Neural cell (in vitro differentiated cells): ENCODE measurements at regions not wholly inside any gene's neighbourhood (a gene's known extent, or its start where the extent isn't known, plus 50 kb on each side); places are given as distances from the start of the nearest gene placed in this dataset.

Experiments used
- H2AFZ ChIP-seq: fragments of 200-600, 300-800 bp; sonication (generic), shearing (Covaris generic); 2 replicates; pipeline ENCODE4 v1.6.0; 2014; ENCODE audit warnings: low read depth, mild to moderate bottlenecking, antibody characterized with exemption, low read length, moderate library complexity
- H3F3A ChIP-seq: fragments of 200-600 bp; shearing (Covaris generic); 2 replicates; pipeline ENCODE4 v1.6.1; 2016; ENCODE audit warnings: mild to moderate bottlenecking, moderate library complexity, mixed read lengths, antibody characterized with exemption, low read length; ENCODE audit not compliant: insufficient read depth, poor library complexity, severe bottlenecking
- H3K27ac ChIP-seq: fragments of 200-600, 300-800 bp; sonication (generic), shearing (Covaris generic); 2 replicates; pipeline ENCODE4 v1.5.1; 2014; ENCODE audit warnings: mild to moderate bottlenecking, low read length, moderate library complexity
- H3K27me3 ChIP-seq: fragments of 300-800, 200-600 bp; sonication (generic), shearing (Covaris generic); 2 replicates; pipeline ENCODE4 v1.6.0; 2014; ENCODE audit warnings: mild to moderate bottlenecking, low read depth, low read length, moderate library complexity; ENCODE audit not compliant: insufficient read depth
- H3K36me3 ChIP-seq: fragments of 300-800, 200-600 bp; sonication (generic), shearing (Covaris generic); 2 replicates; pipeline ENCODE4 v1.5.1; 2014; ENCODE audit warnings: mild to moderate bottlenecking, antibody characterized with exemption, low read length, moderate library complexity; ENCODE audit not compliant: insufficient read depth
- H3K4me2 ChIP-seq: fragments of 300-800, 200-600 bp; sonication (generic), shearing (Covaris generic); 2 replicates; pipeline ENCODE4 v1.6.0; 2014; ENCODE audit warnings: mild to moderate bottlenecking, low read length
- H3K4me3 ChIP-seq: fragments of 300-800, 200-600 bp; sonication (generic), shearing (Covaris generic); 2 replicates; pipeline ENCODE4 v1.5.1; 2014; ENCODE audit warnings: mild to moderate bottlenecking, low read length, moderate library complexity
- H3K79me2 ChIP-seq: fragments of 200-600 bp; shearing (Covaris generic); replicated peaks from 2 replicates; pipeline ENCODE4 v1.6.0; 2014; ENCODE audit warnings: mild to moderate bottlenecking, low read length, moderate library complexity; ENCODE audit not compliant: insufficient read depth
- H3K9ac ChIP-seq: fragments of 300-800, 200-600 bp; sonication (generic), shearing (Covaris generic); 2 replicates; pipeline ENCODE4 v1.6.1; 2016; ENCODE audit warnings: mild to moderate bottlenecking, low read length, mixed read lengths
- H3K9me2 ChIP-seq: fragments of 200-600 bp; shearing (Covaris generic); 2 replicates; pipeline ENCODE4 v1.6.1; 2016; ENCODE audit warnings: mild to moderate bottlenecking, low read length, mixed read lengths; ENCODE audit not compliant: insufficient read depth
- H3K9me3 ChIP-seq: fragments of 200-600, 300-800 bp; sonication (generic), shearing (Covaris generic); 2 replicates; pipeline ENCODE4 v1.6.1; 2016; ENCODE audit warnings: mild to moderate bottlenecking, mixed run types, low read length, moderate library complexity, mixed read lengths
- H4K20me1 ChIP-seq: fragments of 200-600 bp; shearing (Covaris generic); 2 replicates; pipeline ENCODE4 v1.6.1; 2016; ENCODE audit warnings: mild to moderate bottlenecking, mixed run types; ENCODE audit not compliant: insufficient read depth
- EP300 ChIP-seq: fragments of 450-650 bp; conservative IDR thresholded peaks from 2 replicates; pipeline ENCODE4 v1.6.1; 2014; ENCODE audit warnings: antibody characterized with exemption, mild to moderate bottlenecking, moderate library complexity; ENCODE audit not compliant: poor library complexity, severe bottlenecking
- EZH2 ChIP-seq: fragments of 200-600, 300-800 bp; shearing (Covaris generic), sonication (generic); IDR thresholded peaks from 2 replicates; pipeline ENCODE4 v1.6.1; 2014; ENCODE audit warnings: antibody characterized with exemption, low read length, borderline replicate concordance, mild to moderate bottlenecking; ENCODE audit not compliant: insufficient read depth, poor library complexity, severe bottlenecking
- MXI1 ChIP-seq: fragments of 450-650 bp; conservative IDR thresholded peaks from 2 replicates; pipeline ENCODE4 v1.6.1; 2014; ENCODE audit warnings: antibody characterized with exemption, mild to moderate bottlenecking; ENCODE audit not compliant: poor library complexity, severe bottlenecking
- POLR2AphosphoS5 ChIP-seq: IDR thresholded peaks from 2 replicates; pipeline ENCODE4 v1.6.1; 2012
- RAD21 ChIP-seq: fragments of 450-650 bp; conservative IDR thresholded peaks from 2 replicates; pipeline ENCODE4 v1.6.1; 2014; ENCODE audit warnings: antibody characterized with exemption, mild to moderate bottlenecking, moderate library complexity
- REST ChIP-seq: IDR thresholded peaks from 2 replicates; pipeline ENCODE4 v1.6.1; 2012; ENCODE audit warnings: borderline replicate concordance
- SMC3 ChIP-seq: fragments of 450-650 bp; conservative IDR thresholded peaks from 2 replicates; pipeline ENCODE4 v1.6.1; 2014; ENCODE audit warnings: antibody characterized with exemption, mild to moderate bottlenecking, moderate library complexity; ENCODE audit not compliant: poor library complexity
- TAF1 ChIP-seq: IDR thresholded peaks from 2 replicates; pipeline ENCODE4 v1.6.1; 2012; ENCODE audit warnings: low read depth
- TF ChIP-seq, protein P1 (sequence below): fragments of 450-650 bp; IDR thresholded peaks from 2 replicates; pipeline ENCODE4 v1.5.1; 2014; ENCODE audit warnings: antibody characterized with exemption, mild to moderate bottlenecking, moderate library complexity; ENCODE audit not compliant: poor library complexity, severe bottlenecking

GRCh38 chr2:75772908-75773630 is 62.4 kb upstream of the GCFC2 start:
- Histone ChIP-seq H3K9me2 (no peaks in the 10 kb centered on the region), H3K4me3 (no peak overlapping the region), H4K20me1 (no peaks in the 10 kb centered on the region), H2AFZ (no peak overlapping the region), H3K4me2 (no peak overlapping the region), H3K27ac (peak overlapping the region; percentile 32), H3K36me3 (no peaks in the 10 kb centered on the region), H3K9me3 (no peaks in the 10 kb centered on the region), H3K9ac (no peak overlapping the region), H3K27me3 (no peaks in the 10 kb centered on the region), H3K79me2 (no peaks in the 10 kb centered on the region), H3F3A (no peaks in the 10 kb centered on the region)
- TF ChIP-seq SMC3, result no peak
- no peak for TF ChIP-seq TAF1
- no peak for TF ChIP-seq POLR2AphosphoS5
- no peak for TF ChIP-seq REST
- no peak for TF ChIP-seq EP300
- TF ChIP-seq MXI1, result no peak
- no peak for TF ChIP-seq RAD21
- no peak for TF ChIP-seq EZH2
- TF ChIP-seq, protein P1, sequence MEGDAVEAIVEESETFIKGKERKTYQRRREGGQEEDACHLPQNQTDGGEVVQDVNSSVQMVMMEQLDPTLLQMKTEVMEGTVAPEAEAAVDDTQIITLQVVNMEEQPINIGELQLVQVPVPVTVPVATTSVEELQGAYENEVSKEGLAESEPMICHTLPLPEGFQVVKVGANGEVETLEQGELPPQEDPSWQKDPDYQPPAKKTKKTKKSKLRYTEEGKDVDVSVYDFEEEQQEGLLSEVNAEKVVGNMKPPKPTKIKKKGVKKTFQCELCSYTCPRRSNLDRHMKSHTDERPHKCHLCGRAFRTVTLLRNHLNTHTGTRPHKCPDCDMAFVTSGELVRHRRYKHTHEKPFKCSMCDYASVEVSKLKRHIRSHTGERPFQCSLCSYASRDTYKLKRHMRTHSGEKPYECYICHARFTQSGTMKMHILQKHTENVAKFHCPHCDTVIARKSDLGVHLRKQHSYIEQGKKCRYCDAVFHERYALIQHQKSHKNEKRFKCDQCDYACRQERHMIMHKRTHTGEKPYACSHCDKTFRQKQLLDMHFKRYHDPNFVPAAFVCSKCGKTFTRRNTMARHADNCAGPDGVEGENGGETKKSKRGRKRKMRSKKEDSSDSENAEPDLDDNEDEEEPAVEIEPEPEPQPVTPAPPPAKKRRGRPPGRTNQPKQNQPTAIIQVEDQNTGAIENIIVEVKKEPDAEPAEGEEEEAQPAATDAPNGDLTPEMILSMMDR, result no peak

GRCh38 chr2:75765798-75766197 is 55.1 kb upstream of the GCFC2 start:
- Histone ChIP-seq H3K9ac (no peak overlapping the region), H3K4me3 (no peak overlapping the region), H3K79me2 (no peaks in the 10 kb centered on the region), H3F3A (no peaks in the 10 kb centered on the region), H2AFZ (no peak overlapping the region), H3K9me2 (no peaks in the 10 kb centered on the region), H3K27me3 (no peaks in the 10 kb centered on the region), H3K4me2 (no peak overlapping the region), H3K9me3 (no peaks in the 10 kb centered on the region), H3K27ac (no peak overlapping the region), H4K20me1 (no peaks in the 10 kb centered on the region), H3K36me3 (no peaks in the 10 kb centered on the region)
- TF ChIP-seq EZH2, result no peak
- no peak for TF ChIP-seq POLR2AphosphoS5
- TF ChIP-seq MXI1, result no peak
- no peak for TF ChIP-seq TAF1
- TF ChIP-seq, protein P1, result no peak
